HT-29 (cell line): ENCODE measurements at regions not wholly inside any gene's neighbourhood (a gene's known extent, or its start where the extent isn't known, plus 50 kb on each side); places are given as distances from the start of the nearest gene placed in this dataset.

ENCODE experiments used
- DNase-seq: peaks from one replicate; pipeline ENCODE4 v3.0.0-alpha.2; 2015; ENCODE audit warnings: low spot score

GRCh38 chr22:22395245-22395644 is 113.3 kb downstream of the ZNF280B start:
- no peak for DNase-seq

- DNase-seq = no peak
Measured at GRCh38 chr22:22396741-22397291, 111.7 kb downstream of the ZNF280B start.

DNA sequence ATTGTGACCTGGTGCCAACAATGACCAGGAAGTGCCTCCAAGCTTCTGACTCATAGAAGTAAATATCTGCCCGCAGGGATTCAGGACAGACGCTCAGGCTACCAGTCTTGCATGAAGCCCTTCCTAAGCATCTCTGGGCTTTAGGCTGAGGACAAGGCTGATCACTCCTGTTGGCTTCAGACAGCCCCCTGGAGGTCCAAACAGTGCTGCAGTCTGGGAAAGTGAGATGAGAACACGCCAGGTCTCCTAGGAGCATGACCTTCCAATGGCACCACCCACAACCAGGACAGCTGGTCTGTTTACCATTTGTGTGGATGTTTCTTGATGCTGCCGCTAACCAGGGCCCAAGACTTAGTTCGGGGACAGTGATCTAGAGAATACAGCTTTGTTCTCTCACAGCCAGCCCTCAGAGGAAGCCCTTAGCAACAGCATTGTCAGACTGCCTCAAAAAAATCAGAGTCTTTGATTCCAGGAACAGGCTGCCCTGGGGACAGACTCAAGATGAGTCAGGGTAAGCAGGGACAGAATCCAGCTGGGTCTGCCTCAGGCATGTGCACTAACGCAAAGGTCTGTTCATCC is 111.2 kb downstream of the ZNF280B start:
- DNase-seq = peak; percentile 42

GRCh38 chr22:22397875-22398524 is 110.5 kb downstream of the ZNF280B start:
- DNase-seq = no peak

GRCh38 chr22:22398530-22399327 is 109.8 kb downstream of the ZNF280B start:
- DNase-seq = no peak

DNA sequence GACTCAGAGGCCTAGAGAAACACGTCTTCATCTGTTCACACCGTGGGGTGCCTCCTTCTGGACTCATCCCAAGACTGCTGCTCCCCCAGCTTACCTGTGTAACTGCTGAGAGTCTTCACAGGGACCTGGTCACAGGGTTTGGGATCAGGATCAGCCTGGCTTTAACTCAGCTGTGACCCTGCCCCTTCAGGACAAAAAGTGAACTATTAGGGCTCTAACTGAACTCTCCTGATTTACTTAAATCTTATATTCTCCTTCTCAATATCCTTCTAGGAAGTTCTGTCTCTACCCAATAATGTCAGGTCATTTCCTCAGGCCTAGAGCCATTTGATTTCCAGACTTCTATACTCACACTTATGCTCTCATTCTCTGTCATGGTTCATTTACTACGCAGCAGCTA is 108.4 kb downstream of the ZNF280B start:
- DNase-seq = no peak

- DNase-seq = no peak
Measured at GRCh38 chr22:22400964-22401363, 107.6 kb downstream of the ZNF280B start.

- DNase-seq = no peak
Measured at GRCh38 chr22:22401381-22401780, 107.2 kb downstream of the ZNF280B start.

GRCh38 chr22:22403306-22403705 is 105.2 kb downstream of the ZNF280B start:
- no peak for DNase-seq

- DNase-seq = no peak
Measured at GRCh38 chr22:22403771-22404170, 104.8 kb downstream of the ZNF280B start.

GRCh38 chr22:22404598-22405284 is 103.8 kb downstream of the ZNF280B start:
- no peak for DNase-seq

GRCh38 chr22:22406445-22407027 is 102.0 kb downstream of the ZNF280B start:
- DNase-seq = no peak

GRCh38 chr22:22407061-22407460 is 101.5 kb downstream of the ZNF280B start:
- DNase-seq = no peak

GRCh38 chr22:22408269-22408668 is 100.3 kb downstream of the ZNF280B start:
- DNase-seq = no peak

- DNase-seq = peak; percentile 42
Measured at GRCh38 chr22:22408731-22409696, 99.5 kb downstream of the ZNF280B start.

GRCh38 chr22:22410121-22410520 is 98.4 kb downstream of the ZNF280B start:
- no peak for DNase-seq

DNA sequence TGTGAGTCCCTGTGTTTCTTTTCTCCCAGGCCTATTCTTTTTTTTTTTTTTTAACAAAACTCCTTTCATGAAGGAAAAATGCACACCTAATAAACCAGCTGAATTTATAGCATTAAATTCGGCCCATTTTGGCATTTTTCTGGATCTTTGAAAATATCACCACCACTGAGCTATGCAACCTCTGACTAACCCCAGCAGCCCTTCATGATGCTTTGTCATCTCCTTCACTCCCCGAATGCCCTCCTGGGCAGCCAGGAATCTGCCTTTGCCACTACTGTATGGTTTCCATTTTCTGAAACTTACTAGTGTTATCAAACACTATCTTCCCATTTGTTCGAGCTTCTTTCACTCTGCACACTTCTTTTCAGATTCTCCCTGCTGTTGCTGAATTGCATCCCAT is 97.9 kb downstream of the ZNF280B start:
- DNase-seq = no peak

DNA sequence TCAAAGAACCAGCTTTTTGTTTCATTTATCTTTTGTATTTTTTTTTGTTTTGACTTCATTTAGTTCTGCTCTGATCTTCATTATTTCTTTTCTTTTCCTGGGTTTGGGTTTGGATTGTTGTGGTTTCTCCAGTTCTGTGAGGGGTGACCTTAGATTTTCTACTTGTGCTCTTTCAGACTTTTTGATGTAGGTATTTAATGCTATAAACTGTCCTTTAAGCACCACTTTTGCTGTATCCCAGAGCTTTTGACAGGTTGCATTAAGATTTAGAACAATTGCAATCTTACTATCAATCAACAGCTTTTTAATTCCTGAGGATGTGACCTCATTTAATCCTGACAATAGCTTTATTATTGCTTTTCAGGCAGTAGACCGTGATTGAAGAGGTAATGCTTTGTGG is 94.3 kb downstream of the ZNF280B start:
- DNase-seq = no peak

DNA sequence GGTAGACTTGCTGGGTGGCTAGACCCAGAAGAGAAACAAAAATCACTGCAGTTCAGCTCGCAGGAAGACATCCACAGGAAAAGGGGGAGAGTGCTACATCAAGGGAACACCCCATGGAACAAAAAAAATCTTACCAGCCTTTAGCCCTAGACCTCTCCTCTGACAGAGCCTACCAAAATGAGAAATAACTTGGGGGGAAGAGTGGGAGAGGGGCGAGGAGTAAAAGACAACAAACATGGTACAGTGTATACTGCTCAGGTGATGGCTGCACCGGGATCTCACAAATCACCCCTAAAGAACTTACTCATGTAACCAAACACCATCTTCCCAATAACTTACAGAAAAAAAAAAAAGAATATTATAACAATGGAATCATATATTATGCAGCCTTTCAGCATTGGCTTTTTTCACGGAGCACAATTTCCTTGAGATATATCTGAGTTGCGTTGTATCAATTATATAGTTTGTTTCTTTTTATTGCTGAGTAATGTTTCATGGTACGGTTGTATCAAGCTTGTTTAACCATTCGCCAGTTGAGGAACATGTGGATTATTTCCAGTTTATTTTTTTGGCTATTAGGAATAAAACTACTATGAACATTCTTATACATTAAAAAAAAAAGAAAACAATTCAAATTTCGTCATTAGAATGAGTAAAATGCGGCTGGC is 90.9 kb downstream of the ZNF280B start:
- no peak for DNase-seq

DNA sequence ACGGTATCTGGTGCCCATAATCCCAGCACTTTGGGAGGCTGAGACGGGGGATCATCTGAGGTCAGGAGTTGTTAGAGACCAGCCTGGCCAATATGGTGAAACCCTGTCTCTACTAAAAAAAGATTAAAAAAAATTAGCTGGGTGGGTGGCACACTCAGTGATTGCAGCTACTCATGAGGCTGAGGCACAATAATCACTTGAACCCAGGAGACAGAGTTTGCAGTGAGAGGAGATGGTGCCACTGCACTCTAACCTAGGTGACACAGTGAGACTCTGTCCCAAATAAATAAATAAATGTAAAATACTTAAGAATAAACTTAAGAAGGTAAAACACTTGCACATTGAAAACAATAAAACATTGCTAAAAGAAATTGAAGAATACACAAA is 90.4 kb downstream of the ZNF280B start:
- no peak for DNase-seq
